Uterus (tissue), 2 donors: ENCODE measurements at regions not wholly inside any gene's neighbourhood (a gene's known extent, or its start where the extent isn't known, plus 50 kb on each side); places are given as distances from the start of the nearest gene placed in this dataset.

ENCODE experiments used
- CTCF ChIP-seq, 4 experiments: fragments of 200-600 bp in 2 of 4; fragments of 450-650 bp in 2 of 4; sonication (generic) in 2 of 4; IDR thresholded peaks; one replicate each; pipeline ENCODE4 v1.5.1; 2016 to 2019; ENCODE audit warnings: antibody characterized with exemption in 4 of 4, mild to moderate bottlenecking in 2 of 4, moderate library complexity in 1 of 4
- POLR2A ChIP-seq, 2 donors: fragments of 450-650 bp; IDR thresholded peaks; one replicate each; pipeline ENCODE4 v1.6.1; 2016; ENCODE audit warnings: antibody characterized with exemption in 2 of 2, mild to moderate bottlenecking in 1 of 2, moderate library complexity in 1 of 2

DNA sequence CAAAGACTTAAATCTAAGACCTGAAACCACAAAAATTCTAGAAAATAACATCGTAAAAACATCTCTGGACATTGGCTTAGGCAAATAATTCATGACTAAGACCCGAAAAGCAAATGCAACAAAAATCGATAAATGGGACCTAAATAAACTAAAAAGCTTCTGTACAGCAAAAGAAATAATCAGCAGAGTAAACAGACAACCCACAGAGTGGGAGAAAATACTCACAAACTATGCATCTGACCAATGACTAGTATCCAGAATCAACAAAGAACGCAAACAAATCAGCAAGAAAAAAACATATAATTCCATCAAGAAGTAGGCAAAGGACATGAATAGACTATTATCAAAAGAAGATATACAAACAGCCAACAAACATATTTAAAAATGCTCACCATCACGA is 749.4 kb downstream of the PLOD2 start:
- no peak for TF ChIP-seq CTCF (IDR thresholded peaks at IDR 0.05)
- TF ChIP-seq POLR2A (IDR thresholded peaks at IDR 0.05): no peak
